GM12873 (cell line): ENCODE measurements at regions not wholly inside any gene's neighbourhood (a gene's known extent, or its start where the extent isn't known, plus 50 kb on each side); places are given as distances from the start of the nearest gene placed in this dataset.

Source experiments
- CTCF ChIP-seq: IDR thresholded peaks from 2 replicates; pipeline ENCODE4 v1.5.1; 2012; ENCODE audit warnings: low read depth, mild to moderate bottlenecking, moderate library complexity, low read length, control low read depth; ENCODE audit not compliant: insufficient read depth; ENCODE audit errors: missing control alignments

GRCh38 chr19:27793128-27793643 is 1419.8 kb downstream of the UQCRFS1 start:
- no peak for TF ChIP-seq CTCF

DNA sequence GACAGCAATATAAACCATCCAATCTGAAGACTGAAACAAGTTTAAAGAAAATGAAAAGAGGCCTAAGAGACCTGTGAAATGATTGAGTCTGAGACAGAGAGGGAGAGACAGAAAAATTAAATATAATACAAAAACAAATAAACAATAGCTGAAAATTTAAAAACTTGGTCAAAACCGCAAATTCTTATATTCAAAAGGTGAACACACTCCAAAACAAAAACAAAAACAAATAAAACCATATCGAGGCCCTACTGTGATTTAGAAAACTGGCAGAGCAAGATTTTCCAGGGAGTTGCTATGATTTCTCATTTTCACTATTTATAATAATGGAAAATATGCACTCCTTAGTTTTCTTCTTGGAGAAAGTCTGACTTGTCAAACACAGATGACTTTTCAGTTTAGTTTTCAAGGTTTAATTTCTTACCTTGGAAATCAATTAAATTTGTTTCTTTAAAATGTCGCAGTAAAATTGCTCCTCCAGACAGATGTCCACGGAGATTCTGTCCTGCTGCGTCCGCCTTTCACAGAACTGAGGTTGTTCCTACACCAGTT is 1420.3 kb downstream of the UQCRFS1 start:
- TF ChIP-seq CTCF: no peak

GRCh38 chr19:27780367-27781075 is 1432.4 kb downstream of the UQCRFS1 start:
- TF ChIP-seq CTCF: no peak

GRCh38 chr19:27779954-27780353 is 1433.0 kb downstream of the UQCRFS1 start:
- no peak for TF ChIP-seq CTCF

DNA sequence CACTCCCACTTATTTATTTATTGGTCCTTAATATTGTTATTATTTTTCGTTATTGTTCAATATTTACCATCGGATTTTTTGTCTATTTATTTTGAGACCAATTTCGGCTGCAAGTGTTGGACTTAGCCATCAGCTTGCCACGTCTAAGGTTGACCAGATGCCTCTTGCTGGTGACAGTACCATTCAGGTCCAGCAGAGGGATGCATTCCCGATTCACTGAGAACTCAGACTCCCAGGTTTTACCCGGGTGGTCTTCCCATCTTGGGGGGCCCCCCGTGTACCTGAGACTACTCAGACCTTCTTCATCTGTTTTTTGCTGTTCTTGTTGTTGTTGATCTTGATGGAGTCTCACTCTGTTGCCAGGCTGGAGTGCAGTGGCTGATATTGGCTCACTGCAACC is 1435.2 kb downstream of the UQCRFS1 start:
- peak; percentile 47 for TF ChIP-seq CTCF

- TF ChIP-seq CTCF: no peak
These were observed 1435.7 kb downstream of the UQCRFS1 start for GRCh38 chr19:27777242-27777641.

DNA sequence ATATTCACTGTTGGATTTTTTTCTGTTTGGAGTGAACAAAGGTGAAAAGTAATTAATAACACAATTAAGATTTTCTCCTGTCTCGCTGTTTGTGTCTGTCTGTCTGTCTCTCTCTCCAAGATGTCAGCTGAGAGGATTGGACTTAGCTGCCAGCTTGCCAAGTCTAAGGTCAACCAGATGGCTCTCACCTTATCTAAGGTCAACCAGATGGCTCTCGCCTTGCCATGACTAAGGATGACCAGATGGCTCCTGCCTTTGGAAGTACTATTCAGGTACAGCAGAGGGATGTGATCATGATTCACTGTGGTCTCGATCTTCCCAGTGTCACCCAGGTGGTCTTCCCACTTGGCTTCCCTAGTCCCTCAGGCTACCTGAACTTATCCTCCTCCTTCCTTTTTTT is 1436.4 kb downstream of the UQCRFS1 start:
- TF ChIP-seq CTCF: no peak
